HG02588 (cell line): ENCODE measurements at regions not wholly inside any gene's neighbourhood (a gene's known extent, or its start where the extent isn't known, plus 50 kb on each side); places are given as distances from the start of the nearest gene placed in this dataset.

Experiments
- ATAC-seq: cut with Tn5 transposase; IDR thresholded peaks from one replicate; pipeline ENCODE4 v1.9.1; 2021; ENCODE audit warnings: mild to moderate bottlenecking, moderate library complexity; ENCODE audit not compliant: unreplicated experiment

- no peak for ATAC-seq
Observed at GRCh38 chr9:86836266-86836665, 111.0 kb downstream of the GAS1 start.

- ATAC-seq, result no peak
Observed at GRCh38 chr9:86830356-86830755, 117.0 kb downstream of the GAS1 start.

- ATAC-seq, result no peak
Observed at GRCh38 chr9:86829496-86830046, 117.7 kb downstream of the GAS1 start.

- no peak for ATAC-seq
Observed at GRCh38 chr9:86828631-86829030, 118.7 kb downstream of the GAS1 start.

GRCh38 chr9:86827893-86828292 lies 119.4 kb downstream of the GAS1 start:
- ATAC-seq, result no peak

- no peak for ATAC-seq
Observed at GRCh38 chr9:86825299-86825698, 122.0 kb downstream of the GAS1 start.

- no peak for ATAC-seq
Observed at GRCh38 chr9:86822006-86822801, 125.1 kb downstream of the GAS1 start.

GRCh38 chr9:86821006-86821845 lies 126.1 kb downstream of the GAS1 start:
- ATAC-seq, result no peak

GRCh38 chr9:86819552-86819951 lies 127.8 kb downstream of the GAS1 start:
- no peak for ATAC-seq

- ATAC-seq, result no peak
Observed at GRCh38 chr9:86818636-86819035, 128.7 kb downstream of the GAS1 start.

- ATAC-seq, result no peak
Observed at GRCh38 chr9:86816868-86817267, 130.4 kb downstream of the GAS1 start.

GRCh38 chr9:86816366-86816765 lies 130.9 kb downstream of the GAS1 start:
- ATAC-seq, result no peak

GRCh38 chr9:86812616-86813015 lies 134.7 kb downstream of the GAS1 start:
- ATAC-seq, result no peak

GRCh38 chr9:86809759-86810367 lies 137.4 kb downstream of the GAS1 start:
- no peak for ATAC-seq

- ATAC-seq, result no peak
Observed at GRCh38 chr9:86809151-86809550, 138.2 kb downstream of the GAS1 start.

GRCh38 chr9:86807367-86807976 lies 139.8 kb downstream of the GAS1 start:
- no peak for ATAC-seq

GRCh38 chr9:86804011-86804410 lies 143.3 kb downstream of the GAS1 start:
- no peak for ATAC-seq

GRCh38 chr9:86802900-86803673 lies 144.2 kb downstream of the GAS1 start:
- ATAC-seq, result no peak

- no peak for ATAC-seq
Observed at GRCh38 chr9:86801246-86801645, 146.1 kb downstream of the GAS1 start.

- ATAC-seq, result no peak
Observed at GRCh38 chr9:86800681-86801080, 146.6 kb downstream of the GAS1 start.
